Astrocyte (in vitro differentiated cells and primary cell): ENCODE measurements at regions not wholly inside any gene's neighbourhood (a gene's known extent, or its start where the extent isn't known, plus 50 kb on each side); places are given as distances from the start of the nearest gene placed in this dataset.

Source experiments
- DNase-seq: peaks from one replicate; pipeline ENCODE4 v3.0.0-alpha.2; 2010; ENCODE audit warnings: low read depth
- FAIRE-seq: peaks from 2 replicates; lab custom pipeline; 2011; peaks lifted over from hg19 to GRCh38; lab: Jason Lieb, UNC
- H2AFZ ChIP-seq: 2 replicates; pipeline ENCODE4 v1.6.0; 2012; ENCODE audit warnings: low read depth, low read length, inconsistent platforms
- H3K27ac ChIP-seq: 2 replicates; pipeline ENCODE4 v1.5.1; 2011; ENCODE audit warnings: low read depth, low read length, inconsistent platforms
- H3K27me3 ChIP-seq: 2 replicates; pipeline ENCODE4 v1.6.0; 2011; ENCODE audit warnings: low read length, inconsistent platforms; ENCODE audit not compliant: insufficient read depth
- H3K36me3 ChIP-seq: 2 replicates; pipeline ENCODE4 v1.5.1; 2011; ENCODE audit warnings: low read length, inconsistent platforms; ENCODE audit not compliant: insufficient read depth
- H3K4me1 ChIP-seq: 2 replicates; pipeline ENCODE4 v1.5.1; 2011; ENCODE audit warnings: low read length, inconsistent platforms; ENCODE audit not compliant: insufficient read depth
- H3K4me2 ChIP-seq: 2 replicates; pipeline ENCODE4 v1.6.0; 2012; ENCODE audit warnings: low read length, inconsistent platforms
- H3K4me3 ChIP-seq: 2 replicates; pipeline ENCODE4 v1.5.1; 2011; ENCODE audit warnings: low read depth, mild to moderate bottlenecking, low read length, inconsistent platforms; ENCODE audit not compliant: insufficient read depth
- H3K79me2 ChIP-seq: 2 replicates; pipeline ENCODE4 v1.6.0; 2012; ENCODE audit warnings: mild to moderate bottlenecking, low read length, inconsistent platforms; ENCODE audit not compliant: insufficient read depth
- H3K9ac ChIP-seq: 2 replicates; pipeline ENCODE4 v1.6.0; 2012; ENCODE audit warnings: mild to moderate bottlenecking, low read length, inconsistent platforms
- H3K9me3 ChIP-seq: 2 replicates; pipeline ENCODE4 v1.5.1; 2012; ENCODE audit warnings: low read depth, mild to moderate bottlenecking, low read length, inconsistent platforms; ENCODE audit not compliant: insufficient read depth
- H4K20me1 ChIP-seq: 2 replicates; pipeline ENCODE4 v1.6.0; 2012; ENCODE audit warnings: low read length, inconsistent platforms; ENCODE audit not compliant: insufficient read depth
- H3K27ac Mint-ChIP-seq: one replicate; pipeline ENCODE4 v1.8.0; 2021; ENCODE audit warnings: mild to moderate bottlenecking, mixed read lengths; ENCODE audit not compliant: unreplicated experiment
- H3K27me3 Mint-ChIP-seq: one replicate; pipeline ENCODE4 v1.8.0; 2021; ENCODE audit warnings: low read depth, mixed read lengths; ENCODE audit not compliant: unreplicated experiment
- H3K36me3 Mint-ChIP-seq: one replicate; pipeline ENCODE4 v1.8.0; 2021; ENCODE audit warnings: low read depth, mixed read lengths; ENCODE audit not compliant: unreplicated experiment
- H3K4me1 Mint-ChIP-seq: one replicate; pipeline ENCODE4 v1.8.0; 2021; ENCODE audit warnings: low read depth, mixed read lengths; ENCODE audit not compliant: unreplicated experiment
- H3K4me3 Mint-ChIP-seq: one replicate; pipeline ENCODE4 v1.8.0; 2021; ENCODE audit warnings: mild to moderate bottlenecking, moderate library complexity, mixed read lengths; ENCODE audit not compliant: unreplicated experiment
- H3K9me3 Mint-ChIP-seq: one replicate; pipeline ENCODE4 v1.8.0; 2021; ENCODE audit warnings: mild to moderate bottlenecking, mixed read lengths; ENCODE audit not compliant: unreplicated experiment
- EZH2 ChIP-seq: IDR thresholded peaks from 2 replicates; pipeline ENCODE4 v1.6.1; 2012; ENCODE audit warnings: mild to moderate bottlenecking, low read length, inconsistent platforms; ENCODE audit not compliant: insufficient read depth
- TF ChIP-seq, protein P1 (sequence below): IDR thresholded peaks from 2 replicates; pipeline ENCODE4 v1.5.1; 2011; ENCODE audit warnings: low read depth, mild to moderate bottlenecking, inconsistent platforms, low read length, moderate library complexity; ENCODE audit not compliant: insufficient read depth

DNA sequence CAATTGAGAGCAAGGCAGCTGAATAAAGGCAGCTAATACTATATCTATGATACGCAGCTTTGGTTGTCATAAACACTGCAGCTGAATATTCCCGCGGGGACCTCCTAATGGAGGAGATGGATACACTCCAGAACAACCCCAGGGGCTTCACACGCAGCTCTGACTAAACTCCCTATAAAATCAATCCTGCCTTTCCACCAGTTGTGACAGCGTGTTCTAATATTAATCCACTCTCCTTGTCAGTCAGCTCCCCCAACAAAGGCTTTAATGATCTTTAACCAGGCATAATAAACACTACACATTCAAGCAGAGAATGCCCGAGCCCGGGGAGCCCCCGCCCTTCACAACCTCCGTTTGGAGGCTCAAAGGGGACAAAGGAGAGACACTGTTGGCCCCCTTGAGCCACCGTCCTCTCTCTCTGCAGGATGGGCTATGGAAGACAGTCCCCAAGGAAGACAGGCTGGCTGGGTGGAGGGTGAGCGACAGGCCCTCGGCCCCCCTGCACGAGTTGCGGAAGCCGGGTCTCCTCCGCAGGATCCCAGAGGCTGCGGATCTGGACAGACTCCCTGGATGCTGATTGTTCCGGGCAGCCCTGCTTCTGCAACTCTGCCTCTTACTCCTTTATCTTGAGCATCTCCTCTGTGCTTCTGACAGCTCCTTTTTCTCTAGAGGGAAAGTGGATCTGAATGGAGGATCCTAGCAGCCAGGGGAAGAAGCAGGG lies 565.2 kb downstream of the BUD13 start:
- Mint-ChIP-seq H3K4me3 (no peak overlapping the region), H3K27ac (no peak overlapping the region), H3K9me3 (peaks cover 4% of the 10 kb centered on the region), H3K4me1 (no peaks in the 10 kb centered on the region), H3K36me3 (no peaks in the 10 kb centered on the region), H3K27me3 (peaks cover 53% of the 10 kb centered on the region)
- peak overlapping the region; percentile 26 for H2AFZ ChIP-seq
- H3K4me3 ChIP-seq: no peak overlapping the region
- H3K4me2 ChIP-seq: no peak overlapping the region
- H3K36me3 ChIP-seq: no peaks in the 10 kb centered on the region
- FAIRE-seq (no peak), DNase-seq (no peak)
- TF ChIP-seq, protein P1, sequence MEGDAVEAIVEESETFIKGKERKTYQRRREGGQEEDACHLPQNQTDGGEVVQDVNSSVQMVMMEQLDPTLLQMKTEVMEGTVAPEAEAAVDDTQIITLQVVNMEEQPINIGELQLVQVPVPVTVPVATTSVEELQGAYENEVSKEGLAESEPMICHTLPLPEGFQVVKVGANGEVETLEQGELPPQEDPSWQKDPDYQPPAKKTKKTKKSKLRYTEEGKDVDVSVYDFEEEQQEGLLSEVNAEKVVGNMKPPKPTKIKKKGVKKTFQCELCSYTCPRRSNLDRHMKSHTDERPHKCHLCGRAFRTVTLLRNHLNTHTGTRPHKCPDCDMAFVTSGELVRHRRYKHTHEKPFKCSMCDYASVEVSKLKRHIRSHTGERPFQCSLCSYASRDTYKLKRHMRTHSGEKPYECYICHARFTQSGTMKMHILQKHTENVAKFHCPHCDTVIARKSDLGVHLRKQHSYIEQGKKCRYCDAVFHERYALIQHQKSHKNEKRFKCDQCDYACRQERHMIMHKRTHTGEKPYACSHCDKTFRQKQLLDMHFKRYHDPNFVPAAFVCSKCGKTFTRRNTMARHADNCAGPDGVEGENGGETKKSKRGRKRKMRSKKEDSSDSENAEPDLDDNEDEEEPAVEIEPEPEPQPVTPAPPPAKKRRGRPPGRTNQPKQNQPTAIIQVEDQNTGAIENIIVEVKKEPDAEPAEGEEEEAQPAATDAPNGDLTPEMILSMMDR: no peak
- TF ChIP-seq EZH2: no peak
- H3K27ac ChIP-seq: no peak overlapping the region
- no peaks in the 10 kb centered on the region for H4K20me1 ChIP-seq
- H3K9ac ChIP-seq: no peak overlapping the region
- peaks cover 23% of the 10 kb centered on the region for H3K27me3 ChIP-seq
- no peaks in the 10 kb centered on the region for H3K79me2 ChIP-seq
- no peaks in the 10 kb centered on the region for H3K4me1 ChIP-seq
- H3K9me3 ChIP-seq: no peaks in the 10 kb centered on the region

DNA sequence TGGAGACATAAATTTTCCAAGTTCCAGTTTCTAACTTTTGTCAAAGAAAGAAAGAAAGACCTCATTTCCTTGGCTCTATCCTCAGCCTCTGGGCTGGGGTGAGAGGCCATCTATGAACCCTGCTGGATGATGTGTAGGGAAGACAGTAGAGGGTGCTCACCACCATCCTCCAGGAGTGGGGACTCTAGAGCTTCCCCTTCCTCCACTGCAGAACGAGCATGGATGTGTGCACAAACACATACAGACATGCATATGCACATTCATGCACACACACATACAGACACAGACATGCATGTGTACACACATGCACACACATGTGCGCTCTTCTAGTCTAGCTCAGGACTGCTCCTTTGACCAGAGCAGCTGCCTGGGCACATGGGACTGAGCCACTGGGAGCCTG lies 565.8 kb downstream of the BUD13 start:
- FAIRE-seq (no peak), DNase-seq (no peak)
- peaks cover 4% of the 10 kb centered on the region for H3K9me3 Mint-ChIP-seq
- TF ChIP-seq EZH2: no peak
- TF ChIP-seq, protein P1: no peak
- Histone ChIP-seq H3K79me2 (no peaks in the 10 kb centered on the region), H3K4me1 (no peaks in the 10 kb centered on the region), H3K36me3 (no peaks in the 10 kb centered on the region), H4K20me1 (no peaks in the 10 kb centered on the region), H3K4me3 (no peak overlapping the region), H3K9ac (no peak overlapping the region), H3K4me2 (no peak overlapping the region), H3K27me3 (peaks cover 23% of the 10 kb centered on the region), H3K9me3 (no peaks in the 10 kb centered on the region), H2AFZ (no peak overlapping the region), H3K27ac (no peak overlapping the region)
- H3K4me3 Mint-ChIP-seq: no peak overlapping the region
- no peaks in the 10 kb centered on the region for H3K36me3 Mint-ChIP-seq
- peaks cover 54% of the 10 kb centered on the region for H3K27me3 Mint-ChIP-seq
- no peaks in the 10 kb centered on the region for H3K4me1 Mint-ChIP-seq
- no peak overlapping the region for H3K27ac Mint-ChIP-seq

GRCh38 chr11:116202922-116203321 lies 569.9 kb downstream of the BUD13 start:
- TF ChIP-seq, protein P1: no peak
- no peak for TF ChIP-seq EZH2
- Mint-ChIP-seq H3K9me3 (peaks cover 2% of the 10 kb centered on the region), H3K4me1 (no peaks in the 10 kb centered on the region), H3K36me3 (no peaks in the 10 kb centered on the region), H3K27ac (peak overlapping the region; percentile 26), H3K27me3 (peaks cover 56% of the 10 kb centered on the region), H3K4me3 (no peak overlapping the region)
- Histone ChIP-seq H3K4me1 (no peaks in the 10 kb centered on the region), H3K27me3 (peaks cover 18% of the 10 kb centered on the region), H3K9me3 (no peaks in the 10 kb centered on the region), H2AFZ (no peak overlapping the region), H3K9ac (no peak overlapping the region), H3K79me2 (no peaks in the 10 kb centered on the region), H4K20me1 (no peaks in the 10 kb centered on the region), H3K27ac (no peak overlapping the region), H3K4me3 (no peak overlapping the region), H3K36me3 (no peaks in the 10 kb centered on the region), H3K4me2 (no peak overlapping the region)
- no peak for DNase-seq
- FAIRE-seq: no peak
